HG03280 (cell line): ENCODE measurements at regions not wholly inside any gene's neighbourhood (a gene's known extent, or its start where the extent isn't known, plus 50 kb on each side); places are given as distances from the start of the nearest gene placed in this dataset.

ENCODE experiments used
- ATAC-seq: cut with Tn5 transposase; IDR thresholded peaks from one replicate; pipeline ENCODE4 v1.9.1; 2021; ENCODE audit warnings: mild to moderate bottlenecking, moderate library complexity; ENCODE audit not compliant: unreplicated experiment

DNA sequence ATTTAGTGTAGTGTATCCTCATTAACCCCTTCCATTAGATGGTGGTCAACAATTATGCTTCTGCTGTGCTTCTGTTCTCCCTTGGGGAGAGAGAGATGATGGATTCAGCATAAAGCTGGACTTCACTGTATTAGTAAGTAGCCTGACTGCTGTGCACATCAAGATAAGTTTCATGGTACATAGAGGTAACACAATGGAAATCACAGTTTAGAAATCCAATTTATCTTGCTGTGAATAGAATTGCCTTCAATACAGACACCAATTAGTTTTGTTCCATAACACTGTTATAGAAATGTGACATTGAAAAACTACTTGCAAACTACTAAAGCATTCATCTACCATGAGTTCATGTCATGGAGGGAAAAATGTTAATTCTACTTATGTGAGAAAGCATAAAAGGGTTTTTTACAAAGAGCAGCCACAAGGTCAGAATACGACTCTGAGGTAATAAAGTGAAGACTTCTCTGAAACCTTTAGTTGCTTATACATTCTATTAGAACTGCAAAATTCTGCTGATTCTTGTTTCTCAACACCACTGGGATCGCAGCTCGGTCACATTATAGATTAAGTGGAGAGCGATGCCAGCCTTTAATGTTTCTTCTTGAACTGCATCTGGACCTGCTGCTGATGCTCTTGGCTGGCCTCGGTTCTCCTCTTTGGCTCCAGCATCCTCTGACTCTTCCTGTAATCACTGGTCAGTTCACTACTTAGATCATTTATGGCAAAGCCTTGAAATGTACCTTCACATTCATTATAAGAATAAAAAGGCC, 190.8 kb downstream of the ATP23 start:
- ATAC-seq = no peak

DNA sequence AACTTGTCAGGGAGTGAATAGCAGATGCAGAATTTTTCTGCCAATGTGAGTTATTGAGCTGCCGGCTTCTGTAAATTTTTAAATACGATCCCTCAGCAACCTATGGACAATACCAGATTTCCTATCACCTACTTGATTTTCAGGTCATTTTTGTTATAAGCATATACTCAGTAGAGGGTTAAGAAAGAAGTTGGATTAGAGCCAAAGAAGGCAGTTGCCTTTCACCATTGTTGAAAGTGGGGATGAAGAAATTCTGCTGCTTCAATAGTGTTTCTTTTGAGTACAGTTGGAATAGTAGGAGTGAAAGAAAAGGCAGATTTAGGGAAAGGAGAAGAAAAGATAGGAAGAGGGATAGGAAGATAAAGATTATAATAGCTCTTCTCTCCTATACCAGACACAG, 197.1 kb downstream of the ATP23 start:
- ATAC-seq = no peak

DNA sequence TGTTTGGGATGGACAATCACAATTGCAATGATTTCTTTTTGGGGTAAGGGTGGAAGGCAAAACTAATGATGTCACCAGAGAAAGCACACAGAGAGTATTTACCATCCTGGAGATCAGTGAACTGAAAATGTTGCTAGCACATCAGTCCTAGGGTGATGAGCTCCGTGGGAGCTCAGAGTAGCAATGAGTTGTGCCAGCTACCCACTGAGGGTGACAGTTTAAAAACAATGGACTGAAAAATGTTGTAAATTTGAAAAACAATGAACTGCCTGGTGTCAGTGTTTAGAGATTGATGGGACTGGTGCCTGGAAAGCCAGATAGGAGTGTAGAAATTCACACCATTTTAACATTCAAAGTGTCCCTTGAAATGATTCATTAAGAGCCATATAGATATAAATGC, 198.5 kb downstream of the ATP23 start:
- no peak for ATAC-seq

DNA sequence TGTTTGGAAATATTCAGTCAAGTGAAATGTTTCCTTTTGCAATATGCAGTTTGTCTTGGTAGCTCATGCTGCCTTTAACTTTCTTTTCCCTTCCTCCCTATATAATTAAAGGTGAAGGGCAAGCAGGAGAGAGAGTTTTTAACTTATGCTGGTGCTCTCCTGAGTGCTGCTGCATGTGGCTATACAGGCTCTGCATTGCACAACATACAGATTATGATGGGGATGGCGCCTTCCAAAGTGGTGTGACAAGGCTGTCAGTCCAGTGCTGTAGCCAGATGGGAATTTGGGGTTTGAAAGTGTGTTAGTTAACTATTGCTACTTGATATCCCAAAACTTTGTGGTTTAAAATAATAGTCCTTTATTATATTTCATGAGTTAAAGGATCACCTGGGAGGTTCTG, 199.0 kb downstream of the ATP23 start:
- ATAC-seq = no peak

DNA sequence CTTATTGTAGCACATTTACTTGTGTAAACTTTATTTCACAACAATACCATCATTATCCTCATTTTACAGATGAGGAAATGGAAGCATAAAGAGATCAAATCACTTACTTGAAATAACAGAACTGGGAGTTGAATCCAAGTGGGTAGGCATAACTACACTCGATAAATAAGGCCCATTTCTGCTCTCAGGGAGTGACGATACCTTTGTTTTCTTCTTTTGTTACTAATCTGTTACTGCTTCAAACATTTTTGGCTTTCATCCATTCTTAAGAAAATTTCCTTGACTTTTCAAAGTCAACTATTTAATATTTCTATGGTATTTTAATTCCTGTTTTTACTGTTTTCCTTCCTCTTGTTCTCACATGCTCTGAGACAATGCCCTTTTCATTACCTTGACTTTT, 201.6 kb downstream of the ATP23 start:
- no peak for ATAC-seq

DNA sequence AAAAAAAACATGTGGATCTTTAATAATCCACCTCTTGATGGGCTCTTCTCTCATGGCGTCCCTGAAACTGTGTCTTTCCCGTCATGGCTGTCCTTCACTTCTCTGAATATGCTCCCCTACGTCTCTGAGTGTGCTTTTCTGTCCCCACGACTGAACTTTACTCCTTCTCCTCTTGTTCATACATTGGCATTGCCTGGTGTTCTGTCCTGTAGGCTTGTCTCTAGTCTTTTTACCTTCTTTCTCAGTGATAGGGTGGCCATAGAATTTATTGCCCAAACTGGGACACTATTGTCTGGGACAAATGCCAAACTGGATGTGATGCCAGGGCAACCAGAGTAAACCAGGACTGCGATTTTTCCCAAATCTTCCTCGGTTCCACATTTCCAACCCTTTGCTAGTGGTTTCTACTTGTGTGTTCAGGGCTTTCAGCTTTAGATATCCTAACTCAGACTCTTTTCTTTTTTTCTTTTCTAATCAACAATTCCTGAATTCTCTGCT, 202.2 kb downstream of the ATP23 start:
- ATAC-seq = no peak

DNA sequence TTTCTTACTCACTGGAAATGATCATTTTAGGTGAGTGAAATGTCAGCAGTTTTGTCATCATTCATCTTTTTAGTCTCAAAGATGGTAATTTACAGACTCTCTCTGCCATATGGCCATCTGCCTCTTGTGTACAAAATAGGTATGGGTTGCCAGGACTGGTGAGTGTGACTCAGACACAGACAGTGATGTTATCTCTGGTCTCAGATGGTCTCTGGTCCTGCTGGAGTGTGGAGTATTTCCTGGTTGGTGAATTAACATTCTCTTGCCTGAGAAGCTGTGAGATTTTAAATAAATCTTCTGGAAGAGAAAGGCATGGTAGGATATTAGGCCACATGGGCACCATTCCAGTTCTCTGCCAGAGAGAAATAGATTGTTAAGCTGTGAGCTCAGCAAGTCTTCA, 207.0 kb downstream of the ATP23 start:
- no peak for ATAC-seq

DNA sequence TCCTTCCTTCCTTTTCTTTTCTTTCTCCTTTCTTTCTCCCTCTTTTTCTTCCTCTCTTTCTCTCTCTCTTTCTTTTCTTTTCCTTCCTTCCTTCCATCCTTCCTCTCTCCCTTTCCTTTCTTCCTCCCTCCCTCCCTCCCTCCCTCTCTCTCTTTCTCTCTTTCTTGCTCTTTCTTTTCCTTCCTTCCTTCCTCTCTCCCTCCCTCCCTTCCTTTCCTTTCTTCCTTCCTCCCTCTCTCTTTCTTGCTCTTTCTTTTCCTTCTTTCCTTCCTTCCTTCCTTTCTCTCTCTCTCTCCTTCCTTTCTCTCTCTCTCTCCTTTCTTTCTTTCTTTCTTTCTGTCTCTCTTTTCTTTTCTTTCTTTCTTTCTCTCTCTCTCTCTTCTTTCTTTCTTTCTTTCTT, 207.6 kb downstream of the ATP23 start:
- ATAC-seq = no peak

DNA sequence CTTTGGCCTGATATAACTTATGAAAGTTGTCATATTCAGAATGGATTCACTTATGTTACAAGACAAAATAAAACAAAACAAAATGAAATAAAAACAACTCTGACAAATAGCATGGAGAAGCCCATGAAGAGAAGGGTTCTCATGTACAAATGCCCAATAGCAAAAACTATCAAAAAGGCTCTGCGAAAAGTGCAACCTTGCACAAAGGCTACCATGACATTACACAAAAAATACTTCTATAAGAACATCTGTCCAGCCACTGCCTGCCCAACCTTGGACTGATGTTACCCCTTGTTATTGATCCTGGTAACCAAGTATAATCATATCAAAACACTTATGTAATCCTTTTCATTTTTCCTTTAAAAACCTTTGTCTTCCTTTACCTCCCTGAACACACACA, 213.0 kb downstream of the ATP23 start:
- ATAC-seq = no peak

DNA sequence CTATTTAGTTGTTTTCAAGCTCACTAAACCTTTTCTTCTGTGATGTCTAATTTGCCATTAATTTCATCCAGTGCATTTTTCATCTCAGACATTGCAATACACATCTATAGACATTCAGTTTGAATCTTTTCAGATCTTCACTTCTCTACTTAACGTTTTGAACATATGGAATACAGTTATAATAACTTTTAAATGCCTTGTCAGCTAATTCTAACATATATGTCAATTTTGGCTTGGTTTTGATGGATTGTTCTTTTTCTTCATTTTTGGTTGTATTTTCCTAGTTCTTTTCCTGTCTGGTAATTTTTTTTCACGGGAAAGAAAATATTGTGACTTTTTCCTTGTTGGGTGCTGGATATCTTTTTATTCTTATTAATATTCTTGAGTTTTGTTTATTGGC, 215.3 kb downstream of the ATP23 start:
- ATAC-seq = no peak

DNA sequence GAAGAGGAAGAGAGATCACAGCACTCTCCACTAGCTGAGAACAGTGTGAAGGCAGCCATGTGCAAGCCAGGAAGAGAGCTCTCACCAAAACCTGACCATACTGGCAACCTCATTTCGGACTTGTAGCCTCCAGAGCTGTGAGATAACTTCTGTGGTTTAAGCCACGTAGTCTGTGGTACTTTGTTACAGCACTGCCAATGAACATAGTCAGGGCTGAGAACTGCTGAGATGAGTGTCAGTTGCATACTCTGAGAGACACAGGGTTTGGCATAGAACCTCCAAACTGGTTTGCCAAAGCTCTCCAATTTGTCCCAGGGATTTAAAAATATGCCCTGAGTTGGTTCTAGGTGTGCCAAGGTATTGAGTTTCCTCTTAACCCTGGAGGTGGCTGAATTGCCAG, 218.6 kb downstream of the ATP23 start:
- ATAC-seq = no peak

DNA sequence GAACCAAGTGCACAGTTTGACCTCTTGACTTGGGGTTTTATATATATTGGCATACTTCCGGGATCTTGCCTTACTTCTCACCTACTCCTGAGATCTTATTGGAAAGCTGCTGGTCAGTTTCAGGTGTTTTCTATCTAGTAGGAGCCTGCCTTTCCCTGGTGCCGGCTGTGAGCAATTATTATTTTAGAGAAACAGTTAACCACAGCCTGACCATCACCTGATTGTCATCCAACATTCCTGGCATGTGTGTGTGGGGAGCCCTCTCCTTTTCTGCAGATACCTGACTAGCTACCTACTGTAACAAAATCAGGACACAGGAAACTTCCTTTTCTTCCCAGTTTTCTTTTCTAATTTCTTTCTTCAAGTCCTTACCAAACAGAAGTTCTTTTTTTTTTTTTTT, 220.4 kb downstream of the ATP23 start:
- ATAC-seq = no peak

DNA sequence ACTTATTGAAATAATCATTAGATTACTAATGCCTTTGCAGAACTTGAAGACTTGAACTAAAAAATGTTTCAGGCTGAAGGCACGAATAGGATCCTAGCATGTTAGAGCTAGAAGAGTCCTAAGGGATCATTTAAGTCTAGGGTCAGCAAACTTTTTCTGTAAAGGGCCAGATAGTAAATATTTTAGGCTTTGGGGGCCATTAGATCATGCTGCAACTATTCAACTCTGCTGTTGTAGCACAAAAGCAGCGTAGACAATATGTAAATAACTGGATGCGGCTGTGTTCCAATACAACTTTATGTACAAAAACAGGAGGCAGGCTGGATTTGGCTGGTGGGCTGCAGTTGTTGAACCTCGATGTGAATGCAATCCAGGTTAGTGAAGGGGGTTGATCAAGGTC, 221.7 kb downstream of the ATP23 start:
- no peak for ATAC-seq

DNA sequence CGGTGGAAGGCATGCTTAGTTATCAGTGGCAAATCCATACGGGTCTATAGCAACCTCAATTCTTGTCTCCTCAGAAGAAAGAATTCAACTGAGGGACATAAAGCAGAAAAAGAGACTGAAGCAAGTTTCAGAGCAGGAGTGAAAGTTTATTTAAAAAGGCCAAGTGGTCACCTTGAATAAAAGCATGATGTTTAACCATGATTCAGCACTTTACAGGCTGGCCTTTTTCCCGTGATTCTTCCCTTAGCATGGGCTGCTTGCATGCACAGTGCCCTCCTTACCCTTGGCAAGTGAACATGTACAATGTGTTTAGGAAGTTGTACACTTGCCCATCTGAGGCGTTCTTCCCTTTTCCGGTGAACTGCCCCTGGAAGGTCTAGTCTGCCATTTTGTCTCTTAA, 225.3 kb downstream of the ATP23 start:
- no peak for ATAC-seq

DNA sequence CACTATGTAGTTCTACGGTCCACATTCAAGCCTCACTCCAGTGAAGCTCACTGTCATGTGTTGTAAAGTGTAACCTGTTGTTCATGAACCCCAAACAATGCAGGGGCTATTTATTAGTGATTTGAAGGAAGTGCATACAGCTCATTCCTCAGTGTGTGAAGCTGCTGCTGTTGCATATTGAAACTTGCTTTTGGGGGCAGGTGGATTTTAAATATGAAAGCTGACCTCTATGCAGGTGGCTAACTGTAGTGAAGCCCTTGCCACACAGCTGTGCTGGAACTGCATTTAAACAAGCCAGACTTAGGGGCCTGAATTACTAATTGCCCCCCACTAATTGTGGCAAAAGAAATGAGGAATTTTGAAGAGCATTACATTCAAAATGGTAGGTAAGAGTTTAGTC, 226.3 kb downstream of the ATP23 start:
- no peak for ATAC-seq

DNA sequence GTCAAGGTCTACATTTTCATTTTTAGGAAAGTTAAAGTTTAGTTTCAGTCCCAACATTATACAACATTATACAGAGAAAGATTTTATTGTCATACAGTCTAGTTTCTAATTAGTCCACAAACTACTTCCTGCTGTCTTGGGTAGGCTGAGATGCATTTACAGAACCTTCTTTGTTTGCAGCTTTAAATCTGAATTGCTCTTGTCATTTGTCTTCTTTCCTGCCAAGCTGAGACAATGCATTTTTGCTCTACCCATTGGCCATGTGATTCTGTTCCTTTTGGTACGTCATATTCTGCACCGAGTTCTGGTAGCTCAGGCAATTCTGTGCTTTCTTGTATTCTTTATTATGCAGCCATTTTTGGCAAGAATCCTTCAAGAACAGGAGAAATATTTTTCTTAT, 228.5 kb downstream of the ATP23 start:
- ATAC-seq = no peak

DNA sequence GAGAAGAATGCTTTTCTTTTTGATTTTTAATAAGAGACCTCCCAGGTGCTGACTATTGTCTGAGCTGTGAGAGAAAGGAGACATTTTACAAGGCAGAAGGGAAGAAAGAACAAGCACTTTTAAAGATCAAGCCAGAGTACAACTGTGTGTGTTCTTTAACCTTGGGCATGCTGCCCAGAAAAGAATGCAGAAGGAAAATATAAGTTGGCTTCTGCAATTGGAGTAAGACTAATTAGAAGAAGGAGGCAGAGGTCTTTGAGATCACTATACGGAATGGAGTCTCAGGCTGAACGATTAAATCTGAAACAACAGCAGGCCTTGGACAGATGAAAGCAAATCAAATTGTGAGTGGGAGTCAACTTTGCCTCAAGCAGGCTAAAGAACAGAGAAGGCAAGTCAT, 230.5 kb downstream of the ATP23 start:
- no peak for ATAC-seq

DNA sequence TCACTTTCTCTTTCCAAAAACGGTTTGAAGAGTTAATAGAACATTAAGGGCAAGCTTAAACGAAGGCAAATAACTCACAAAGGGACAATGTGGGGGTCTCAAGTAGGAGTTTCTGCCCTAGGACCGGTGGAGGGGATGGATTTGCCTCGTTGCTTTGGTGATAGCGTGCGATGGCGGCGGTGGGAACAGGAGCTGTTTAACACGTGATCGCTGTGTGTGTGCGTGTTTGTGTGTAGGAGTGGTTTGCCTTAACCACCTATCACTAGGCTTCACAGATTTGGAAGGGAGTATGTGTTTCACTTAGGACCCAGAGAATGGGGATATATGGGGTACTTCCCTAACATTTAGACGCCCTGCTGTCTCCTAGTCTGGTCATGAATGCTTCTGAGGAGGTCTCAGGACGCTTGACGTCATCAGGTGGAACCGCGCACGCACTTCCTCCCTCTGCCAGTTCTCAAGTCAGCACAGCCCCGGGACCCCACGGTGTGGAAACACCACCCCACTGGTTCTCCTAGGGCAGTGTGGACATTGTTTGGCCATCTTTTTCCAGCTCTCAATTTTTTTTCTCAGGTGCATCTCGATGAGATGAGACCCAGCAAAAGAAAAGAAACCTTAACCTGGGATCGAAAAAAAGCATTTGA, 231.2 kb downstream of the ATP23 start:
- ATAC-seq = no peak

DNA sequence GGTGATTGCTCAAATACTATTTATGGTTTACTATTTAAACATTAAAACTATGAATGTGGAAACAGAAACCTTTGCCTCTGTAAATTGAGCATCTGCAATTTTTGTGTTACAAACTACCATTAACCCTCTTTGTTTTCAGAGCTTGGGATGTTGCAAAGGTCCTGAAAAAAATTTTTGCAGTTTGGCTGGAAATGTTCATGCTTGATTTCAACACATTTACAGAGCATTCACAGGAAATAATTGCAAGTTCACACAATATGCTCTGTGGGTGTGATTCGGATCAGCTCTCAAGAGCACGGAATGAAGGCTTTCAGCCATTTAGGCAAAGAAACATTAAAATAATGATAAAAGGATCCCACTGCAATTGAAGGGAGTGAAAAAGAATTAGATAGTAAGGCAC, 232.9 kb downstream of the ATP23 start:
- no peak for ATAC-seq

DNA sequence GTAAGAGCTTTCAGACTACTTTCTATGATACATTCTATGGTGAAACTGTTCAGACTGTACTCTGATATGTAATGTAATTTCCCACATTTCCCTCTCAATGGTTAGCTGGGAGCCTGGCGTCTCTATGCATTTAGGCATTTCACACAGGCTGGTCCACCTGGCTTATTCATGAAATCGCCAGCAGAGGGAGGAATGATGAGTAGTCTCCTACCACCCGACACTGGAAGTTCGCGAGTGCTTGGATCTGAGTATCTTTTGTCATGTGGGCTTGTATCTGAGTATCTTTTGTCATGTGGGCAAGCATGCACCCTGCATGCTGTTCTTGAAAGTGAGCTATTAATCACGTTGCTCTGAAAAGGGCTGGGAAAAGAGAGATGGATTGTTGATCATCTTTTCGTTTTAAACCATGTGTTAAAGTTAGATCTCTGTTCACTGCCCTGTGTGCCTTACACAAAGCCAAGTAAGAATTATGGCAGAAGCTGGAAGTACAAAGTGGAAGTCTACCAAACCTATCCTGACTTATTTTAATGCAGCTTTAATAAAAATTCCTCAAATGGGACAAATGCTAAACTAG, 235.0 kb downstream of the ATP23 start:
- no peak for ATAC-seq

DNA sequence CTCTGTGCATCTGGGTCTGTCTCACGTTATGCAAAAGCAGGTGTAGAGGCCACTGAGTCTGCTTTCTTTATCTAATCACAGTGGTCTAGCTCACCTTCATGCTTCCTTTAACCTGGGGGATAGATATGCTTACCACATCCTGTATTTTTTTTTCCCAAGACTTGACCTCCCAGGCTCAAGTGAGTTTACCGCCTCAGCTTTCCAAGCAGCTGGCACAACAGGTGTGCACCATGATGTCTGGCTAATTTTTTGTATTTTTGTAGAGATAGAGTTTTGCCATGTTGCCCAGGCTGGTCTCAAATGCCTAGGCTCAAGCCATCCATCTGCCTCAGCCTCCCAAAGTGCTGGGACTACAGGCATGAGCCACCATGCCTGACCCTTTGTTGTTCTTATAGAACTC, 236.0 kb downstream of the ATP23 start:
- no peak for ATAC-seq

DNA sequence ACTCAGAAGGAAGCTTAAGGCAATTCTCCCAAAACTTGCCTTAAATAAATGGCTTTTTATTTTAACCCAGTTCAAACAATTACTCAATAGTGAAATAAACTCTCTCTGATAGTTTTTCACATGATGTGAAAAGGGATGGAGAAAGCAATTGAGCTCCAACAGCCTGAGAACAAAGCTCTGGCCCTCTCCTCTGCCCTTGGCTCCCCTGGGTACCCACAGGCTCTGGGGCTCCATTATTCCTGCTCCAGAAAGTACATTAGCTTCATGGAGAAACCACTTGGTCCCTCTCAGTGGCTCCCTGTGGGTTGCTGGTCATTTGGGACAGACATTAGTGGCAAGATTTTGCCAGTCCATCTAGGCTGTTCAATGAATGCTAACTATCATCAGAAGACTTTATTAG, 242.8 kb downstream of the ATP23 start:
- no peak for ATAC-seq
